Natural killer cell (primary cell): ENCODE measurements at regions not wholly inside any gene's neighbourhood (a gene's known extent, or its start where the extent isn't known, plus 50 kb on each side); places are given as distances from the start of the nearest gene placed in this dataset.

Source experiments
- ATAC-seq, 3 donors: fragments of 150-1000 bp in 2 of 3; fragments of 200-7000 bp in 1 of 3; cut with Tn5 transposase; 1 replicate in 1 of 3; 2 replicates in 2 of 3; pipeline ENCODE4 v1.10.0; 2021; ENCODE audit warnings: mild to moderate bottlenecking in 2 of 3, moderate library complexity in 2 of 3
- DNase-seq, 2 donors: peaks; one replicate each; pipeline versions ENCODE4 v3.0.0 to v3.0.0-alpha.2; 2013 to 2021; ENCODE audit warnings: mixed read lengths in 1 of 2
- H3K27ac ChIP-seq: one replicate; pipeline ENCODE4 v1.5.1; 2013; ENCODE audit warnings: mild to moderate bottlenecking, low read length
- H3K27me3 ChIP-seq: one replicate; pipeline ENCODE4 v1.6.1; 2013; ENCODE audit warnings: low read length; ENCODE audit not compliant: control insufficient read depth, insufficient read depth
- H3K36me3 ChIP-seq: one replicate; pipeline ENCODE4 v1.6.1; 2013; ENCODE audit warnings: low read length; ENCODE audit not compliant: control insufficient read depth, insufficient read depth
- H3K4me1 ChIP-seq: one replicate; pipeline ENCODE4 v1.6.1; 2013; ENCODE audit warnings: low read length; ENCODE audit not compliant: control insufficient read depth, insufficient read depth
- H3K4me3 ChIP-seq: one replicate; pipeline ENCODE4 v1.5.1; 2013; ENCODE audit warnings: low read length
- H3K9me3 ChIP-seq: one replicate; pipeline ENCODE4 v1.6.1; 2013; ENCODE audit warnings: low read length; ENCODE audit not compliant: control insufficient read depth, insufficient read depth
- H3K27ac Mint-ChIP-seq, 2 donors: one replicate each; pipeline ENCODE4 v1.8.0; 2022; ENCODE audit warnings: mild to moderate bottlenecking in 2 of 2, mixed read lengths in 2 of 2, moderate library complexity in 1 of 2
- H3K27me3 Mint-ChIP-seq, 2 donors: one replicate each; pipeline ENCODE4 v1.8.0; 2022; ENCODE audit warnings: low read depth in 2 of 2, mixed read lengths in 2 of 2
- H3K36me3 Mint-ChIP-seq: one replicate; pipeline ENCODE4 v1.8.0; 2022; ENCODE audit warnings: mixed read lengths
- H3K4me1 Mint-ChIP-seq, 2 donors: one replicate each; pipeline ENCODE4 v1.8.0; 2022; ENCODE audit warnings: mixed read lengths in 2 of 2
- H3K4me3 Mint-ChIP-seq: one replicate; pipeline ENCODE4 v1.8.0; 2022; ENCODE audit warnings: mild to moderate bottlenecking, moderate library complexity, mixed read lengths
- H3K9me3 Mint-ChIP-seq, 2 donors: one replicate each; pipeline ENCODE4 v1.8.0; 2022; ENCODE audit warnings: mixed read lengths in 2 of 2
- CTCF ChIP-seq: fragments of 200-600 bp; IDR thresholded peaks from one replicate; pipeline ENCODE4 v1.8.0; 2022; ENCODE audit warnings: antibody characterized with exemption
- WGBS: methylation state at CpG from one replicate; pipeline ENCODE4 v1.1.7; 2013; ENCODE audit warnings: missing lambda C conversion rate; ENCODE audit not compliant: insufficient coverage; 5-methylcytosine and 5-hydroxymethylcytosine counted together
- intact Hi-C: fragments of 100-400 bp; cut with micrococcal nuclease; formaldehyde crosslinking; loops from one replicate; pipeline ENCODE4 v1.14.2; 2022

- Histone ChIP-seq H3K27me3 (no peaks in the 10 kb centered on the region), H3K4me3 (no peak overlapping the region), H3K4me1 (no peaks in the 10 kb centered on the region), H3K9me3 (no peaks in the 10 kb centered on the region), H3K27ac (no peak overlapping the region), H3K36me3 (no peaks in the 10 kb centered on the region)
- no peaks in the 10 kb centered on the region for H3K4me1 Mint-ChIP-seq
- ATAC-seq, result no peak
- no peak overlapping the region for H3K4me3 Mint-ChIP-seq
- peaks cover 0 to 4% of the 10 kb centered on the region in 2 donors for H3K27me3 Mint-ChIP-seq
- no peak for DNase-seq
- no peaks in the 10 kb centered on the region for H3K36me3 Mint-ChIP-seq
- 83% methylated on average over 1 of the region's 4 CpGs for WGBS
- TF ChIP-seq CTCF, result no peak
- H3K27ac Mint-ChIP-seq, result no peak overlapping the region
- intact Hi-C loops, result no loop called here
- H3K9me3 Mint-ChIP-seq, result peaks cover 0 to 6% of the 10 kb centered on the region in 2 donors
Measured at GRCh38 chr16:52748741-52749140, 201.8 kb upstream of the TOX3 start.

GRCh38 chr16:52747088-52747595 lies 200.2 kb upstream of the TOX3 start:
- Histone ChIP-seq H3K27me3 (no peaks in the 10 kb centered on the region), H3K4me1 (no peaks in the 10 kb centered on the region), H3K4me3 (no peak overlapping the region), H3K36me3 (no peaks in the 10 kb centered on the region), H3K27ac (no peak overlapping the region), H3K9me3 (no peaks in the 10 kb centered on the region)
- no peak for TF ChIP-seq CTCF
- Mint-ChIP-seq H3K4me3 (no peak overlapping the region), H3K36me3 (no peaks in the 10 kb centered on the region), H3K9me3 (peaks cover 0 to 6% of the 10 kb centered on the region in 2 donors), H3K27ac (no peak overlapping the region), H3K27me3 (peaks cover 0 to 4% of the 10 kb centered on the region in 2 donors), H3K4me1 (no peaks in the 10 kb centered on the region)
- DNase-seq, result no peak
- intact Hi-C loops, result no loop called here
- 92% methylated on average over 2 of the region's 2 CpGs for WGBS
- ATAC-seq, result no peak

- Histone ChIP-seq H3K27me3 (no peaks in the 10 kb centered on the region), H3K36me3 (no peaks in the 10 kb centered on the region), H3K27ac (no peak overlapping the region), H3K4me3 (no peak overlapping the region), H3K4me1 (no peaks in the 10 kb centered on the region), H3K9me3 (no peaks in the 10 kb centered on the region)
- ATAC-seq (no peak), DNase-seq (no peak)
- no peak overlapping the region for H3K4me3 Mint-ChIP-seq
- TF ChIP-seq CTCF, result no peak
- 94% methylated on average over 1 of the region's 3 CpGs for WGBS
- H3K36me3 Mint-ChIP-seq, result no peaks in the 10 kb centered on the region
- intact Hi-C loops, result no loop called here
- H3K4me1 Mint-ChIP-seq, result no peaks in the 10 kb centered on the region
- H3K27ac Mint-ChIP-seq, result no peak overlapping the region
- peaks cover 5 to 11% of the 10 kb centered on the region in 2 donors for H3K9me3 Mint-ChIP-seq
- peaks cover 0 to 7% of the 10 kb centered on the region in 2 donors for H3K27me3 Mint-ChIP-seq
Measured at GRCh38 chr16:52743707-52744106, 196.8 kb upstream of the TOX3 start.

GRCh38 chr16:52742608-52743170 lies 195.7 kb upstream of the TOX3 start:
- Mint-ChIP-seq H3K27ac (no peak overlapping the region), H3K4me3 (no peak overlapping the region), H3K36me3 (no peaks in the 10 kb centered on the region), H3K9me3 (peaks cover 5 to 11% of the 10 kb centered on the region in 2 donors), H3K4me1 (no peaks in the 10 kb centered on the region), H3K27me3 (peaks cover 0 to 7% of the 10 kb centered on the region in 2 donors)
- TF ChIP-seq CTCF, result no peak
- Histone ChIP-seq H3K9me3 (no peaks in the 10 kb centered on the region), H3K27me3 (no peaks in the 10 kb centered on the region), H3K36me3 (no peaks in the 10 kb centered on the region), H3K4me3 (no peak overlapping the region), H3K27ac (no peak overlapping the region), H3K4me1 (no peaks in the 10 kb centered on the region)
- 96% methylated on average over 3 of the region's 4 CpGs for WGBS
- DNase-seq (no peak), ATAC-seq (no peak)
- intact Hi-C loops, result no loop called here
